ENCODE measurements at regions not wholly inside any gene's neighbourhood (a gene's known extent, or its start where the extent isn't known, plus 50 kb on each side); places are given as distances from the start of the nearest gene placed in this dataset.
A peak's percentile ranks its signal among the peaks of the same experiment; 100 is the strongest.

DNA sequence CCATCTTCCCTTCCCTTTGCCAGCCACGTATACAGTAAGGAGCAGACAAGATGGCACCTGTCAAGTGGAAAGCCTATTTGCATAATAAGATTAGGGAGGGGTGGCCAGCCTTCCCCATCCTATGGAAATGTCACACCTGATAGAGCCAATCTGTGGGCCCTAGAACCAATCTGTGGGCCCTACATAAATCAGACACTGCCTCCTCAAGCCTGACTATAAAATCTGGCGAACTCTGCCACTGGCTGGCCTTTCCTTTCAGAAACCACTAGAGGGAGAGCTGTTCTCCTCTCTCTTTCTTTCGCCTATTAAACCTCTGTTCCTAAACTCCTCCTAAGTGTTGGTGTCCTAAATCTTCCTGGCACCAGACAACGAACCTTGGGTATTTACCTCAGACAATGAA is 231.5 kb upstream of the KLHL1 start:
- TF ChIP-seq TOX (CRISPR knock-in tag; IDR thresholded peaks at IDR 0.05; ENCODE audit: borderline replicate concordance) (no peak), ZC3H10 (CRISPR knock-in tag; IDR thresholded peaks at IDR 0.05) (no peak), ISL1 (CRISPR knock-in tag; IDR thresholded peaks at IDR 0.05) (no peak), TCF4 (CRISPR knock-in tag; IDR thresholded peaks at IDR 0.05; ENCODE audit: borderline replicate concordance) (no peak), ESRRG (CRISPR knock-in tag; IDR thresholded peaks at IDR 0.05) (no peak), GLIS3 (CRISPR knock-in tag; IDR thresholded peaks at IDR 0.05) (no peak), CSDC2 (CRISPR knock-in tag; IDR thresholded peaks at IDR 0.05) (no peak), ZFP3 (CRISPR knock-in tag; IDR thresholded peaks at IDR 0.05) (no peak), ZFP30 (CRISPR knock-in tag; IDR thresholded peaks at IDR 0.05) (no peak), ZNF565 (CRISPR knock-in tag; conservative IDR thresholded peaks at IDR 0.05; ENCODE audit: low read depth) (no peak), ZNF70 (CRISPR knock-in tag; IDR thresholded peaks at IDR 0.05) (no peak)
- TF ChIP-seq, protein P1, sequence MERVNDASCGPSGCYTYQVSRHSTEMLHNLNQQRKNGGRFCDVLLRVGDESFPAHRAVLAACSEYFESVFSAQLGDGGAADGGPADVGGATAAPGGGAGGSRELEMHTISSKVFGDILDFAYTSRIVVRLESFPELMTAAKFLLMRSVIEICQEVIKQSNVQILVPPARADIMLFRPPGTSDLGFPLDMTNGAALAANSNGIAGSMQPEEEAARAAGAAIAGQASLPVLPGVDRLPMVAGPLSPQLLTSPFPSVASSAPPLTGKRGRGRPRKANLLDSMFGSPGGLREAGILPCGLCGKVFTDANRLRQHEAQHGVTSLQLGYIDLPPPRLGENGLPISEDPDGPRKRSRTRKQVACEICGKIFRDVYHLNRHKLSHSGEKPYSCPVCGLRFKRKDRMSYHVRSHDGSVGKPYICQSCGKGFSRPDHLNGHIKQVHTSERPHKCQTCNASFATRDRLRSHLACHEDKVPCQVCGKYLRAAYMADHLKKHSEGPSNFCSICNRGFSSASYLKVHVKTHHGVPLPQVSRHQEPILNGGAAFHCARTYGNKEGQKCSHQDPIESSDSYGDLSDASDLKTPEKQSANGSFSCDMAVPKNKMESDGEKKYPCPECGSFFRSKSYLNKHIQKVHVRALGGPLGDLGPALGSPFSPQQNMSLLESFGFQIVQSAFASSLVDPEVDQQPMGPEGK (CRISPR knock-in tag; IDR thresholded peaks at IDR 0.05; ENCODE audit: borderline replicate concordance): no peak
- TF ChIP-seq, protein P2, sequence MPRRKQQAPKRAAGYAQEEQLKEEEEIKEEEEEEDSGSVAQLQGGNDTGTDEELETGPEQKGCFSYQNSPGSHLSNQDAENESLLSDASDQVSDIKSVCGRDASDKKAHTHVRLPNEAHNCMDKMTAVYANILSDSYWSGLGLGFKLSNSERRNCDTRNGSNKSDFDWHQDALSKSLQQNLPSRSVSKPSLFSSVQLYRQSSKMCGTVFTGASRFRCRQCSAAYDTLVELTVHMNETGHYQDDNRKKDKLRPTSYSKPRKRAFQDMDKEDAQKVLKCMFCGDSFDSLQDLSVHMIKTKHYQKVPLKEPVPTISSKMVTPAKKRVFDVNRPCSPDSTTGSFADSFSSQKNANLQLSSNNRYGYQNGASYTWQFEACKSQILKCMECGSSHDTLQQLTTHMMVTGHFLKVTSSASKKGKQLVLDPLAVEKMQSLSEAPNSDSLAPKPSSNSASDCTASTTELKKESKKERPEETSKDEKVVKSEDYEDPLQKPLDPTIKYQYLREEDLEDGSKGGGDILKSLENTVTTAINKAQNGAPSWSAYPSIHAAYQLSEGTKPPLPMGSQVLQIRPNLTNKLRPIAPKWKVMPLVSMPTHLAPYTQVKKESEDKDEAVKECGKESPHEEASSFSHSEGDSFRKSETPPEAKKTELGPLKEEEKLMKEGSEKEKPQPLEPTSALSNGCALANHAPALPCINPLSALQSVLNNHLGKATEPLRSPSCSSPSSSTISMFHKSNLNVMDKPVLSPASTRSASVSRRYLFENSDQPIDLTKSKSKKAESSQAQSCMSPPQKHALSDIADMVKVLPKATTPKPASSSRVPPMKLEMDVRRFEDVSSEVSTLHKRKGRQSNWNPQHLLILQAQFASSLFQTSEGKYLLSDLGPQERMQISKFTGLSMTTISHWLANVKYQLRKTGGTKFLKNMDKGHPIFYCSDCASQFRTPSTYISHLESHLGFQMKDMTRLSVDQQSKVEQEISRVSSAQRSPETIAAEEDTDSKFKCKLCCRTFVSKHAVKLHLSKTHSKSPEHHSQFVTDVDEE (CRISPR knock-in tag; IDR thresholded peaks at IDR 0.05): no peak
- TF ChIP-seq, protein P3, sequence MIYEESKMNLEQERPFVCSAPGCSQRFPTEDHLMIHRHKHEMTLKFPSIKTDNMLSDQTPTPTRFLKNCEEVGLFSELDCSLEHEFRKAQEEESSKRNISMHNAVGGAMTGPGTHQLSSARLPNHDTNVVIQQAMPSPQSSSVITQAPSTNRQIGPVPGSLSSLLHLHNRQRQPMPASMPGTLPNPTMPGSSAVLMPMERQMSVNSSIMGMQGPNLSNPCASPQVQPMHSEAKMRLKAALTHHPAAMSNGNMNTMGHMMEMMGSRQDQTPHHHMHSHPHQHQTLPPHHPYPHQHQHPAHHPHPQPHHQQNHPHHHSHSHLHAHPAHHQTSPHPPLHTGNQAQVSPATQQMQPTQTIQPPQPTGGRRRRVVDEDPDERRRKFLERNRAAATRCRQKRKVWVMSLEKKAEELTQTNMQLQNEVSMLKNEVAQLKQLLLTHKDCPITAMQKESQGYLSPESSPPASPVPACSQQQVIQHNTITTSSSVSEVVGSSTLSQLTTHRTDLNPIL (CRISPR knock-in tag; IDR thresholded peaks at IDR 0.05; ENCODE audit: low read depth): no peak
- TF ChIP-seq, protein P4, sequence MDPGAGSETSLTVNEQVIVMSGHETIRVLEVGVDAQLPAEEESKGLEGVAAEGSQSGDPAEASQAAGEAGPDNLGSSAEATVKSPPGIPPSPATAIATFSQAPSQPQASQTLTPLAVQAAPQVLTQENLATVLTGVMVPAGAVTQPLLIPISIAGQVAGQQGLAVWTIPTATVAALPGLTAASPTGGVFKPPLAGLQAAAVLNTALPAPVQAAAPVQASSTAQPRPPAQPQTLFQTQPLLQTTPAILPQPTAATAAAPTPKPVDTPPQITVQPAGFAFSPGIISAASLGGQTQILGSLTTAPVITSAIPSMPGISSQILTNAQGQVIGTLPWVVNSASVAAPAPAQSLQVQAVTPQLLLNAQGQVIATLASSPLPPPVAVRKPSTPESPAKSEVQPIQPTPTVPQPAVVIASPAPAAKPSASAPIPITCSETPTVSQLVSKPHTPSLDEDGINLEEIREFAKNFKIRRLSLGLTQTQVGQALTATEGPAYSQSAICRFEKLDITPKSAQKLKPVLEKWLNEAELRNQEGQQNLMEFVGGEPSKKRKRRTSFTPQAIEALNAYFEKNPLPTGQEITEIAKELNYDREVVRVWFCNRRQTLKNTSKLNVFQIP (CRISPR knock-in tag; IDR thresholded peaks at IDR 0.05; ENCODE audit: borderline replicate concordance, low read depth): no peak
- peak; percentile 86 for ATAC-seq

DNA sequence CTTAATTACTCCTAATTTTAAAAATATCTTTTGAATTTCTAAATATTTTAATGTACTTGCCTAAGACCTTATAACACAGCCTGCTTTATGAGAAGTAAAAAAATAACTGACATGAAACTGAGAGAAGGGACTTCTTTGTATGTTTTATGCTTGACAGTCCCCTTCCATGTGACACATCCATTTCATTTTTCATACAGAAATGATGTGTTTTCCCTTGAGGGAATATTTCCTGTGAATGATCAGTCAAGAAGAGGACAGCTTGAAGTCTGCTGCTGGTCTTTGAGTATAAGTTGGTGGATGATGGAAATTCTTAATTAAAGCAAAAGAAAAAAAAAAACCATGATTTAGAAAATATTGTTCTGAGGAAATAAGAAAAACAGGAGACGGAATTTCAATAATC is 230.4 kb upstream of the KLHL1 start:
- ATAC-seq: no peak
- TF ChIP-seq ZFP30 (CRISPR knock-in tag; IDR thresholded peaks at IDR 0.05) (no peak), ESRRG (CRISPR knock-in tag; IDR thresholded peaks at IDR 0.05) (no peak), RARB (CRISPR knock-in tag; IDR thresholded peaks at IDR 0.05) (no peak), PPARA (CRISPR knock-in tag; IDR thresholded peaks at IDR 0.05; ENCODE audit: borderline replicate concordance) (no peak)
- TF ChIP-seq, protein P3 (CRISPR knock-in tag; IDR thresholded peaks at IDR 0.05; ENCODE audit: low read depth): no peak

DNA sequence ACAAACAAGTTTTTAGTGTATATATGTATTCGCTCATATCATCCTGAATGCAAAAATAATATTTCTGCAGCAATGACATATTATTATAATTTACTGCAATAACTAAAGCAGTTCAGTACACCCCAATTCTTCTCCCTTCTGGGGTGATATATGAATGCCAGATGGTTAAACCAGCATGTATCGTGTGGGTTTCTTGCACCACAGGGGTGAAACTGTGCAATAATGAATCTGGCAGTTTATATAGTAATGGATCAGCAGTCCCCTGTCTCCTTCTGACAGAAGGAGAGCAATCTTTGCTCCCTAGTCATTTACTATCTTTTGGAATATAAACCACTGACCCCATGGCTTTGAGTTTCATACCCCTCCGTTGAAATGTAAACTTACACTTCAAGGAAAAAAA is 228.6 kb upstream of the KLHL1 start:
- no peak for ATAC-seq
- TF ChIP-seq RARB (CRISPR knock-in tag; IDR thresholded peaks at IDR 0.05): no peak
- no peak for TF ChIP-seq ZFP3 (CRISPR knock-in tag; IDR thresholded peaks at IDR 0.05)
- TF ChIP-seq TCF4 (CRISPR knock-in tag; IDR thresholded peaks at IDR 0.05; ENCODE audit: borderline replicate concordance): no peak
- no peak for TF ChIP-seq ZFP30 (CRISPR knock-in tag; IDR thresholded peaks at IDR 0.05)
- no peak for TF ChIP-seq ESRRG (CRISPR knock-in tag; IDR thresholded peaks at IDR 0.05)
- TF ChIP-seq GLIS3 (CRISPR knock-in tag; IDR thresholded peaks at IDR 0.05): no peak
- no peak for TF ChIP-seq SNAI2 (CRISPR knock-in tag; IDR thresholded peaks at IDR 0.05)
- TF ChIP-seq CSDC2 (CRISPR knock-in tag; IDR thresholded peaks at IDR 0.05): no peak
- TF ChIP-seq TOX (CRISPR knock-in tag; IDR thresholded peaks at IDR 0.05; ENCODE audit: borderline replicate concordance): no peak
- TF ChIP-seq, protein P3 (CRISPR knock-in tag; IDR thresholded peaks at IDR 0.05; ENCODE audit: low read depth): no peak
- TF ChIP-seq, protein P4 (CRISPR knock-in tag; IDR thresholded peaks at IDR 0.05; ENCODE audit: borderline replicate concordance, low read depth): no peak
- no peak for TF ChIP-seq ARNTL (CRISPR knock-in tag; IDR thresholded peaks at IDR 0.05; ENCODE audit: borderline replicate concordance, low read depth)
- no peak for TF ChIP-seq ISL1 (CRISPR knock-in tag; IDR thresholded peaks at IDR 0.05)
- TF ChIP-seq, protein P5, sequence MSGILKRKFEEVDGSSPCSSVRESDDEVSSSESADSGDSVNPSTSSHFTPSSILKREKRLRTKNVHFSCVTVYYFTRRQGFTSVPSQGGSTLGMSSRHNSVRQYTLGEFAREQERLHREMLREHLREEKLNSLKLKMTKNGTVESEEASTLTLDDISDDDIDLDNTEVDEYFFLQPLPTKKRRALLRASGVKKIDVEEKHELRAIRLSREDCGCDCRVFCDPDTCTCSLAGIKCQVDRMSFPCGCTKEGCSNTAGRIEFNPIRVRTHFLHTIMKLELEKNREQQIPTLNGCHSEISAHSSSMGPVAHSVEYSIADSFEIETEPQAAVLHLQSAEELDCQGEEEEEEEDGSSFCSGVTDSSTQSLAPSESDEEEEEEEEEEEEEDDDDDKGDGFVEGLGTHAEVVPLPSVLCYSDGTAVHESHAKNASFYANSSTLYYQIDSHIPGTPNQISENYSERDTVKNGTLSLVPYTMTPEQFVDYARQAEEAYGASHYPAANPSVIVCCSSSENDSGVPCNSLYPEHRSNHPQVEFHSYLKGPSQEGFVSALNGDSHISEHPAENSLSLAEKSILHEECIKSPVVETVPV (CRISPR knock-in tag; IDR thresholded peaks at IDR 0.05): no peak
- no peak for TF ChIP-seq ZC3H10 (CRISPR knock-in tag; IDR thresholded peaks at IDR 0.05)
- TF ChIP-seq, protein P1 (CRISPR knock-in tag; IDR thresholded peaks at IDR 0.05; ENCODE audit: borderline replicate concordance): no peak

All from SK-N-SH treated with all-trans-retinoic acid at 6 μM for 48 hours (cell line).